ENCODE measurements at regions not wholly inside any gene's neighbourhood (a gene's known extent, or its start where the extent isn't known, plus 50 kb on each side); places are given as distances from the start of the nearest gene placed in this dataset.
"Not testable (repeated sequence)": the region's sequence is repeated elsewhere in the genome, so short reads cannot be mapped to it uniquely, and the experiment has no call there.

DNA sequence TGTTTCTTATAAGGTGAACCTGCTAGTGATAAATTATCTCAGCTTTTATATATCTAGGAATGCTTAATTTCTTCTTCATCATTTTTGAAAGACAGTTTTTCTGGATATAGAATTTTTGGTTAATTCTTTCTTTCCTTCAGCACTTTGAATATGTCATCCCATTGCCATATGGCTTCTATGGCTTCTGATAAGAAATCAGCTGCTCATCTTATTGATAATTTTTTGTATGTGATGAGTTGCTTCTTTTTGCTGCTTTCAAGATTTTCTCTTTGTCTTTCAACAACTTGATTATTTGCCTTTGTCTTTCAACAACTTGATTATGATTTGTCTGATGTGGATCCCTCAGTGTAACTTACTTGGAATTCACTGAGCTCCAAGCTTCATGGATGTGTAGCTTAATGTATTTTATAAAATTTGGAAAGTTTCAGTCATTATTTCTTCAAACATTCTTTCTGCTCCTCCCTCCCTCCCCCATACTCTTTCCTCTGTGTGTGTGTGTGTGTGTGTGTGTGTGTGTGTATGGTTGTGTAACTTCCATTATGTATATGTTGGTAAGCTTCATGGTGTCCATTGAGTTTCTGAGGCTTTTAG lies 243.9 kb downstream of the TLE1 start:
- peaks cover 20% of the 10 kb centered on the region for H3K9me3 ChIP-seq (replicated peaks; ENCODE audit: control insufficient read depth, low read depth, low read length)
- no peaks in the 10 kb centered on the region for H3K36me3 ChIP-seq (ENCODE audit: control insufficient read depth, insufficient read depth, low read length)
- H3K27me3 ChIP-seq (ENCODE audit: control insufficient read depth, insufficient read depth, low read length): no peaks in the 10 kb centered on the region
- no peak overlapping the region for H3K27ac ChIP-seq (ENCODE audit: low read length)
- DNase-seq: no peak
- H3K4me1 ChIP-seq (ENCODE audit: control insufficient read depth, insufficient read depth, low read length): no peaks in the 10 kb centered on the region
- no peak overlapping the region for H3K4me3 ChIP-seq (ENCODE audit: low read length)

DNA sequence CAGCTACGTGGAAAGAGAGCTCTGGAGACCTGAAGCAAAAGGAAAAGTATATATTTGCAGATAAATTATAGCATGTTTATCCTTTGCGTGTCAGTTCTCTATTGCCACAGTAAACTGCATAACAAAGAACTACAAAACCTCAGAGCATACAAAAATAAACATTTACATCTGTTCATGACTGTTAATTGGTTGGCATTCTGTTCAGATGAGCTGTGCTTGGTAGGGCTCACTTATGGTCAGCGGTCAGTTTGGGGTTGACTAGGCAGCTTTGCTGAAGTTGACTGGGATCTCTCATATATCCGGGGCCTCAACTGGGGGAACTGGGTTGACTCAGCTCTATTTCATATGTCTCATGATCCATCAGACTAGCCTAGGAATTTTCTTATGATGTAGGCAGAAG lies 257.7 kb downstream of the TLE1 start:
- no peaks in the 10 kb centered on the region for H3K36me3 ChIP-seq (ENCODE audit: control insufficient read depth, insufficient read depth, low read length)
- 70% methylated on average over 2 of the region's 4 CpGs for WGBS (ENCODE audit: insufficient coverage)
- no peak for DNase-seq

DNA sequence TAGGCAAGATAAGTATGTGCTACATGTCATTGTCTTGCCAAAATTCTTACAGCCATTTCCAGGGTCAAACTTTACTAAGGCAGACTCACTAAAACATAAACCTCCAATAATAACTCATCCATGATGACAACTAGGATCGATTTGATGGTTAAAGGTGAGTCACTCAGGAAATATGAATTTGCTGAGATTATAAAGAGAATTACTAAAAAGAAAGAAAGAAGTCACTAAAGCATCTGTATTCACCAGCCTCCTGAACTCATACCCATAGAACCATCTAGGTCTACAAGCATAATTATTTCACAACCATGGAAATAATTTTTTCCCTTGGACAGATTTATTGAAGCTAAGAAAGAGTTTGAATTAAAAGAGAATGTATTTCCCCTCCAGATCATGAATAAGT lies 258.6 kb downstream of the TLE1 start:
- Histone ChIP-seq H3K4me3 (ENCODE audit: low read length) (no peak overlapping the region), H3K27me3 (ENCODE audit: control insufficient read depth, insufficient read depth, low read length) (no peaks in the 10 kb centered on the region), H3K27ac (ENCODE audit: low read length) (no peak overlapping the region), H3K4me1 (ENCODE audit: control insufficient read depth, insufficient read depth, low read length) (no peaks in the 10 kb centered on the region), H3K36me3 (ENCODE audit: control insufficient read depth, insufficient read depth, low read length) (no peaks in the 10 kb centered on the region), H3K9me3 (replicated peaks; ENCODE audit: control insufficient read depth, low read depth, low read length) (peaks cover 13% of the 10 kb centered on the region)
- DNase-seq: peak; percentile 4
- no CpG with 5 or more reads among the region's 1 CpG for WGBS (ENCODE audit: insufficient coverage)

More for the DNA sequence above, 257.7 kb downstream of the TLE1 start:
- no peak overlapping the region for H3K4me3 ChIP-seq (ENCODE audit: low read length)
- H3K9me3 ChIP-seq (replicated peaks; ENCODE audit: control insufficient read depth, low read depth, low read length): peaks cover 11% of the 10 kb centered on the region
- H3K27me3 ChIP-seq (ENCODE audit: control insufficient read depth, insufficient read depth, low read length): no peaks in the 10 kb centered on the region
- no peak overlapping the region for H3K27ac ChIP-seq (ENCODE audit: low read length)
- H3K4me1 ChIP-seq (ENCODE audit: control insufficient read depth, insufficient read depth, low read length): no peaks in the 10 kb centered on the region

DNA sequence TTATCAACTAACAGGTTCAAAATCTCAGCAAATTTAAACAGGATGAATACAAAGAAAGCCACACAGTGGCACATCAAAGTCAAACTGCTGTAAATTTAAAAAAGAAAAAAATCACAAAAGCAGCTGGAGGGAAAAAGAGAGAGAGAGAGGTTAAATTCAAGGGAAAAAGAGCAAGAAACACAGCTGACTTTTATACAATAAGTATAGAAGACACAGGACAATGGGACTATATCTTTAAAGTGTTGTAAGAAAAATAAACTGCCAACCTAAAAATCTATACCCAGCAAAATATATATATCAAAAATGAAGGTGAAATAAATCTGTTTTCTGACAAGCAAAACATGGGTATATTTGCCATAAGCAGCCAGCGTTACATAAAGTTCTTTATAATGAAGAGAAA lies 261.5 kb downstream of the TLE1 start:
- Histone ChIP-seq H3K36me3 (ENCODE audit: control insufficient read depth, insufficient read depth, low read length) (no peaks in the 10 kb centered on the region), H3K4me1 (ENCODE audit: control insufficient read depth, insufficient read depth, low read length) (no peaks in the 10 kb centered on the region), H3K4me3 (ENCODE audit: low read length) (no peak overlapping the region), H3K27me3 (ENCODE audit: control insufficient read depth, insufficient read depth, low read length) (no peaks in the 10 kb centered on the region), H3K9me3 (replicated peaks; ENCODE audit: control insufficient read depth, low read depth, low read length) (peaks cover 13% of the 10 kb centered on the region), H3K27ac (ENCODE audit: low read length) (no peak overlapping the region)
- no CpG with 5 or more reads among the region's 1 CpG for WGBS (ENCODE audit: insufficient coverage)
- DNase-seq: no peak

DNA sequence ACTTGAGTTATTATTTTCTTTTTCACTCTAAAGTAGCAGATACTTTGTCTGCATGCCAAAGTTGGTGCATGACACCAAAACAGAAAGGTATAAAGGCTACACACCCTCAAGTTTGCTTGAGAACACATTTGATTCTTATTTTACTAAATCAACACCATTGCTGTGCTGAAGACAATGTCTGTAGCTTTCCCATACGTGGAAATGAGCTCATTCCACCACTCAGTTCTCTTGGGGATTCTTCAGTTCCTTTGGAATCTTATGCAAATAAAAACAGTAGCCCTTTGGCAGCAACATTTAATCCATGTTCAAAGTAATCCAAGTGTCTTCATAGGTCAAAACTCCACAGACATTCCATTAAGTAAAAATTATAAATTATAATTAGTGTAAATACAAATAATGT lies 264.9 kb downstream of the TLE1 start:
- Histone ChIP-seq H3K4me3 (ENCODE audit: low read length) (no peak overlapping the region), H3K36me3 (ENCODE audit: control insufficient read depth, insufficient read depth, low read length) (no peaks in the 10 kb centered on the region), H3K27ac (ENCODE audit: low read length) (no peak overlapping the region), H3K27me3 (ENCODE audit: control insufficient read depth, insufficient read depth, low read length) (no peaks in the 10 kb centered on the region), H3K4me1 (ENCODE audit: control insufficient read depth, insufficient read depth, low read length) (no peaks in the 10 kb centered on the region), H3K9me3 (replicated peaks; ENCODE audit: control insufficient read depth, low read depth, low read length) (peaks cover 22% of the 10 kb centered on the region)
- no CpG with 5 or more reads among the region's 1 CpG for WGBS (ENCODE audit: insufficient coverage)
- peak; percentile 2 for DNase-seq

DNA sequence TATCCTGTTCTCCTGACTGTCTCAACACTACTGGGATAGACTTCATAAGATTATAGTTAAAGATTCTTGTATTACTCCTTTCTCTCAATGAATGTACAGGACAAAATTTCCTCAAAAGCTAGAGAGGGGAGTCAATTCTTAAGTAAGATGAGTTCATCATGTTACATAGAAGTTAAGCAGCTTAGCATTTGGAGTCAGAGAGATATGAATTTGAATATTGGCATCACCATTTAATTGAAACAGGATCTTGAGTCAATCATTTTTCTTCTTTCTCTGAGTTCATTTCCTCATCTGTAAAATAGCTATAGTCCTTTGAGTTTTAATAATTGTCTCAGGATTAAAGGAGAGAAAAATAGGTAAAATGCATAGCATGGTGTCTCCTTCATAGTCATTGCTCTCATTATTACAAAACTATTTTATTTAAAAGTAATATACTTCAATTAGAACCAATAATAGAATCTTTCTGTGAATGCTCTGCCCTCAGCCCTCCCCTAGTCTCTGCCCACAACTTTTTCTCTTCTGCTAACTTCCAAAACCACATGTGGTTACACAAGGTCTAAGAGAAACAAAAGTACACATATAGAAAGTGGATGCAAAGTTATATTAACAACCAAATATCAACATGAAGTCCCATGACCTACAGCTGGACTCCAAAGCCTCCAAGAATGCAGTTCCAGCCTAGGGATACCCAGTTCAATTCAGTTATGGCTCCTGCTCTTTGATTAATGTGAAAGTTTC lies 265.6 kb downstream of the TLE1 start:
- no peaks in the 10 kb centered on the region for H3K4me1 ChIP-seq (ENCODE audit: control insufficient read depth, insufficient read depth, low read length)
- H3K36me3 ChIP-seq (ENCODE audit: control insufficient read depth, insufficient read depth, low read length): no peaks in the 10 kb centered on the region
- no peak overlapping the region for H3K4me3 ChIP-seq (ENCODE audit: low read length)
- DNase-seq: no peak
- no peak overlapping the region for H3K27ac ChIP-seq (ENCODE audit: low read length)
- peaks cover 22% of the 10 kb centered on the region for H3K9me3 ChIP-seq (replicated peaks; ENCODE audit: control insufficient read depth, low read depth, low read length)
- no peaks in the 10 kb centered on the region for H3K27me3 ChIP-seq (ENCODE audit: control insufficient read depth, insufficient read depth, low read length)

DNA sequence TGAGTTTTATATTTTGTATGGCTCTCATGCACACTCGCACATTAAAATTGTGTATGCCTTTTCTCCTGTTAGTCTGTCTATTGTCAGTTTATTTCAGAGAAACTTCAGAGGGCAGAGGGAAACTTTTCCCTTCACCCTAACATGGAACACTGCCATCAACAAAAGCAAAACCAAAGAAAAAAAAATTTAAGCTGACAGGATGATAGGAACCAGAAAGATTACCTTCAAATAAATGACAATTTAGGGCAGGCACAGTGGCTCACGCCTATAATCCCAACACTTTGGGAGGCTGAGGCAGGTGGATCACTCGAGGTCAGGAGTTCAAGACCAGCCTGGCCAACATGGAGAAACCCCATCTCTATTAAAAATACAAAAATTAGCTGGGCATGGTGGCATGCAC lies 268.3 kb downstream of the TLE1 start:
- H3K4me3 ChIP-seq (ENCODE audit: low read length); H3K27me3 ChIP-seq (ENCODE audit: control insufficient read depth, insufficient read depth, low read length); DNase-seq; H3K9me3 ChIP-seq (replicated peaks; ENCODE audit: control insufficient read depth, low read depth, low read length); H3K4me1 ChIP-seq (ENCODE audit: control insufficient read depth, insufficient read depth, low read length); H3K27ac ChIP-seq (ENCODE audit: low read length); H3K36me3 ChIP-seq (ENCODE audit: control insufficient read depth, insufficient read depth, low read length): not testable (repeated sequence)
- WGBS (ENCODE audit: insufficient coverage): no CpG with 5 or more reads among the region's 3 CpGs

GRCh38 chr9:81420024-81420423 lies 269.3 kb downstream of the TLE1 start:
- H3K36me3 ChIP-seq (ENCODE audit: control insufficient read depth, insufficient read depth, low read length): no peaks in the 10 kb centered on the region
- H3K9me3 ChIP-seq (replicated peaks; ENCODE audit: control insufficient read depth, low read depth, low read length): peaks cover 9% of the 10 kb centered on the region
- no CpG with 5 or more reads among the region's 1 CpG for WGBS (ENCODE audit: insufficient coverage)
- no peaks in the 10 kb centered on the region for H3K27me3 ChIP-seq (ENCODE audit: control insufficient read depth, insufficient read depth, low read length)
- H3K4me1 ChIP-seq (ENCODE audit: control insufficient read depth, insufficient read depth, low read length): peaks cover 9% of the 10 kb centered on the region
- no peak for DNase-seq
- H3K27ac ChIP-seq (ENCODE audit: low read length): no peak overlapping the region
- no peak overlapping the region for H3K4me3 ChIP-seq (ENCODE audit: low read length)

- Histone ChIP-seq H3K27me3 (ENCODE audit: control insufficient read depth, insufficient read depth, low read length) (no peaks in the 10 kb centered on the region), H3K4me3 (ENCODE audit: low read length) (no peak overlapping the region), H3K9me3 (replicated peaks; ENCODE audit: control insufficient read depth, low read depth, low read length) (peaks cover 9% of the 10 kb centered on the region), H3K36me3 (ENCODE audit: control insufficient read depth, insufficient read depth, low read length) (no peaks in the 10 kb centered on the region), H3K4me1 (ENCODE audit: control insufficient read depth, insufficient read depth, low read length) (peaks cover 9% of the 10 kb centered on the region), H3K27ac (ENCODE audit: low read length) (no peak overlapping the region)
- peak; percentile 44 for DNase-seq
These were observed 271.4 kb downstream of the TLE1 start for GRCh38 chr9:81417941-81418340.

DNA sequence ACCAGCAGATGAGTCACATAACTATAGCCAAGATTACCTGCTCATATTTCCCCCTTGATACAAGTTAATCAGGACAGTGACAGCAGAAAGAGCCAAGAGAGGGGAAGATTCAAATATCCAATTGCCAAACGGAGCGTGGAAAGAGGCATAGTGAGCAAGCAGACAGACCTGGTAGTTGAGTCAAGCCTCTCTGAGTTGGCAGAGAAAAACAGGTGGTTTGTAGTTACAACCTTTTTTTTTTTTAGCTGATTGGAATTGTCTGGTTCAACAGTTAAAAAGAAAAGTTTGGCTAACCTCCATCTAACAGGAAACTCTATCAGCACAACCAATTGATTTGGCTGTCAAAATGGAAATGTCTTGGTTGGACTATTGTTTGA lies 272.1 kb downstream of the TLE1 start:
- WGBS (ENCODE audit: insufficient coverage): 6% methylated on average over 2 of the region's 2 CpGs
- Histone ChIP-seq H3K9me3 (replicated peaks; ENCODE audit: control insufficient read depth, low read depth, low read length) (peaks cover 9% of the 10 kb centered on the region), H3K4me3 (ENCODE audit: low read length) (no peak overlapping the region), H3K27ac (ENCODE audit: low read length) (peak overlapping the region; percentile 65), H3K4me1 (ENCODE audit: control insufficient read depth, insufficient read depth, low read length) (peaks cover 9% of the 10 kb centered on the region), H3K36me3 (ENCODE audit: control insufficient read depth, insufficient read depth, low read length) (no peaks in the 10 kb centered on the region), H3K27me3 (ENCODE audit: control insufficient read depth, insufficient read depth, low read length) (no peaks in the 10 kb centered on the region)
- DNase-seq: peak; percentile 66
